ENCODE measurements at regions not wholly inside any gene's neighbourhood (a gene's known extent, or its start where the extent isn't known, plus 50 kb on each side); places are given as distances from the start of the nearest gene placed in this dataset.

GRCh38 chr14:101125719-101126651 lies 222.5 kb upstream of the RTL1 start:
- H3K27me3 ChIP-seq (ENCODE audit: control insufficient read depth, insufficient read depth, low read length) = no peaks in the 10 kb centered on the region
- H3K9ac ChIP-seq (ENCODE audit: low read depth, low read length) = no peak overlapping the region
- H3K36me3 ChIP-seq (ENCODE audit: control insufficient read depth, insufficient read depth, low read length) = no peaks in the 10 kb centered on the region
- H3K4me1 ChIP-seq (ENCODE audit: control insufficient read depth, insufficient read depth, low read length) = no peaks in the 10 kb centered on the region
- H3K9me3 ChIP-seq (ENCODE audit: control insufficient read depth, insufficient read depth, low read length) = no peaks in the 10 kb centered on the region
- H3K4me3 ChIP-seq (ENCODE audit: low read depth, low read length) = no peak overlapping the region

GRCh38 chr14:101126731-101127130 lies 223.2 kb upstream of the RTL1 start:
- no peaks in the 10 kb centered on the region for H3K4me1 ChIP-seq (ENCODE audit: control insufficient read depth, insufficient read depth, low read length)
- H3K9me3 ChIP-seq (ENCODE audit: control insufficient read depth, insufficient read depth, low read length) = no peaks in the 10 kb centered on the region

GRCh38 chr14:101127224-101127623 lies 223.7 kb upstream of the RTL1 start:
- no peaks in the 10 kb centered on the region for H3K9me3 ChIP-seq (ENCODE audit: control insufficient read depth, insufficient read depth, low read length)
- H3K4me1 ChIP-seq (ENCODE audit: control insufficient read depth, insufficient read depth, low read length) = no peaks in the 10 kb centered on the region
- no peaks in the 10 kb centered on the region for H3K36me3 ChIP-seq (ENCODE audit: control insufficient read depth, insufficient read depth, low read length)
- no peaks in the 10 kb centered on the region for H3K27me3 ChIP-seq (ENCODE audit: control insufficient read depth, insufficient read depth, low read length)
- H3K9ac ChIP-seq (ENCODE audit: low read depth, low read length) = no peak overlapping the region
- no peak overlapping the region for H3K4me3 ChIP-seq (ENCODE audit: low read depth, low read length)

More at GRCh38 chr14:101126731-101127130, 223.2 kb upstream of the RTL1 start:
- no peaks in the 10 kb centered on the region for H3K27me3 ChIP-seq (ENCODE audit: control insufficient read depth, insufficient read depth, low read length)
- no peaks in the 10 kb centered on the region for H3K36me3 ChIP-seq (ENCODE audit: control insufficient read depth, insufficient read depth, low read length)
- H3K9ac ChIP-seq (ENCODE audit: low read depth, low read length) = no peak overlapping the region
- no peak overlapping the region for H3K4me3 ChIP-seq (ENCODE audit: low read depth, low read length)

- Histone ChIP-seq H3K4me1 (ENCODE audit: control insufficient read depth, insufficient read depth, low read length) (no peaks in the 10 kb centered on the region), H3K27me3 (ENCODE audit: control insufficient read depth, insufficient read depth, low read length) (no peaks in the 10 kb centered on the region), H3K9ac (ENCODE audit: low read depth, low read length) (no peak overlapping the region), H3K9me3 (ENCODE audit: control insufficient read depth, insufficient read depth, low read length) (no peaks in the 10 kb centered on the region), H3K4me3 (ENCODE audit: low read depth, low read length) (no peak overlapping the region), H3K36me3 (ENCODE audit: control insufficient read depth, insufficient read depth, low read length) (no peaks in the 10 kb centered on the region)
These were observed 225.2 kb upstream of the RTL1 start for GRCh38 chr14:101128478-101129321.

- no peak overlapping the region for H3K4me3 ChIP-seq (ENCODE audit: low read depth, low read length)
- no peaks in the 10 kb centered on the region for H3K4me1 ChIP-seq (ENCODE audit: control insufficient read depth, insufficient read depth, low read length)
- no peaks in the 10 kb centered on the region for H3K36me3 ChIP-seq (ENCODE audit: control insufficient read depth, insufficient read depth, low read length)
- no peaks in the 10 kb centered on the region for H3K27me3 ChIP-seq (ENCODE audit: control insufficient read depth, insufficient read depth, low read length)
- no peak overlapping the region for H3K9ac ChIP-seq (ENCODE audit: low read depth, low read length)
- H3K9me3 ChIP-seq (ENCODE audit: control insufficient read depth, insufficient read depth, low read length) = no peaks in the 10 kb centered on the region
These were observed 226.1 kb upstream of the RTL1 start for GRCh38 chr14:101129521-101130167.

- Histone ChIP-seq H3K4me3 (ENCODE audit: low read depth, low read length) (no peak overlapping the region), H3K4me1 (ENCODE audit: control insufficient read depth, insufficient read depth, low read length) (no peaks in the 10 kb centered on the region), H3K9ac (ENCODE audit: low read depth, low read length) (no peak overlapping the region), H3K36me3 (ENCODE audit: control insufficient read depth, insufficient read depth, low read length) (no peaks in the 10 kb centered on the region), H3K9me3 (ENCODE audit: control insufficient read depth, insufficient read depth, low read length) (no peaks in the 10 kb centered on the region), H3K27me3 (ENCODE audit: control insufficient read depth, insufficient read depth, low read length) (no peaks in the 10 kb centered on the region)
These were observed 227.3 kb upstream of the RTL1 start for GRCh38 chr14:101130861-101131260.

GRCh38 chr14:101131451-101131916 lies 228.0 kb upstream of the RTL1 start:
- Histone ChIP-seq H3K27me3 (ENCODE audit: control insufficient read depth, insufficient read depth, low read length) (no peaks in the 10 kb centered on the region), H3K4me3 (ENCODE audit: low read depth, low read length) (no peak overlapping the region), H3K9me3 (ENCODE audit: control insufficient read depth, insufficient read depth, low read length) (no peaks in the 10 kb centered on the region), H3K4me1 (ENCODE audit: control insufficient read depth, insufficient read depth, low read length) (no peaks in the 10 kb centered on the region), H3K36me3 (ENCODE audit: control insufficient read depth, insufficient read depth, low read length) (no peaks in the 10 kb centered on the region), H3K9ac (ENCODE audit: low read depth, low read length) (no peak overlapping the region)

- Histone ChIP-seq H3K9me3 (ENCODE audit: control insufficient read depth, insufficient read depth, low read length) (no peaks in the 10 kb centered on the region), H3K27me3 (ENCODE audit: control insufficient read depth, insufficient read depth, low read length) (no peaks in the 10 kb centered on the region), H3K9ac (ENCODE audit: low read depth, low read length) (no peak overlapping the region), H3K4me3 (ENCODE audit: low read depth, low read length) (no peak overlapping the region), H3K4me1 (ENCODE audit: control insufficient read depth, insufficient read depth, low read length) (no peaks in the 10 kb centered on the region), H3K36me3 (ENCODE audit: control insufficient read depth, insufficient read depth, low read length) (no peaks in the 10 kb centered on the region)
These were observed 228.6 kb upstream of the RTL1 start for GRCh38 chr14:101132051-101132571.

- Histone ChIP-seq H3K27me3 (ENCODE audit: control insufficient read depth, insufficient read depth, low read length) (no peaks in the 10 kb centered on the region), H3K4me3 (ENCODE audit: low read depth, low read length) (no peak overlapping the region), H3K4me1 (ENCODE audit: control insufficient read depth, insufficient read depth, low read length) (no peaks in the 10 kb centered on the region), H3K36me3 (ENCODE audit: control insufficient read depth, insufficient read depth, low read length) (no peaks in the 10 kb centered on the region), H3K9me3 (ENCODE audit: control insufficient read depth, insufficient read depth, low read length) (no peaks in the 10 kb centered on the region), H3K9ac (ENCODE audit: low read depth, low read length) (no peak overlapping the region)
These were observed 229.1 kb upstream of the RTL1 start for GRCh38 chr14:101132588-101132987.

GRCh38 chr14:101133068-101133467 lies 229.5 kb upstream of the RTL1 start:
- Histone ChIP-seq H3K27me3 (ENCODE audit: control insufficient read depth, insufficient read depth, low read length) (no peaks in the 10 kb centered on the region), H3K36me3 (ENCODE audit: control insufficient read depth, insufficient read depth, low read length) (no peaks in the 10 kb centered on the region), H3K4me1 (ENCODE audit: control insufficient read depth, insufficient read depth, low read length) (no peaks in the 10 kb centered on the region), H3K9ac (ENCODE audit: low read depth, low read length) (no peak overlapping the region), H3K4me3 (ENCODE audit: low read depth, low read length) (no peak overlapping the region), H3K9me3 (ENCODE audit: control insufficient read depth, insufficient read depth, low read length) (no peaks in the 10 kb centered on the region)

- H3K27me3 ChIP-seq (ENCODE audit: control insufficient read depth, insufficient read depth, low read length) = no peaks in the 10 kb centered on the region
- H3K36me3 ChIP-seq (ENCODE audit: control insufficient read depth, insufficient read depth, low read length) = no peaks in the 10 kb centered on the region
- H3K9me3 ChIP-seq (ENCODE audit: control insufficient read depth, insufficient read depth, low read length) = no peaks in the 10 kb centered on the region
- no peak overlapping the region for H3K9ac ChIP-seq (ENCODE audit: low read depth, low read length)
- no peak overlapping the region for H3K4me3 ChIP-seq (ENCODE audit: low read depth, low read length)
- H3K4me1 ChIP-seq (ENCODE audit: control insufficient read depth, insufficient read depth, low read length) = no peaks in the 10 kb centered on the region
These were observed 230.7 kb upstream of the RTL1 start for GRCh38 chr14:101134161-101134631.

All from iPS-15b (cell line).